KMS-11 (cell line): ENCODE measurements at regions not wholly inside any gene's neighbourhood (a gene's known extent, or its start where the extent isn't known, plus 50 kb on each side); places are given as distances from the start of the nearest gene placed in this dataset.

Experiments used
- H2AFZ ChIP-seq: fragments of 200-600 bp; sonication (generic); 2 replicates; pipeline ENCODE4 v1.6.1; 2016; ENCODE audit warnings: antibody characterized with exemption, mixed run types, low read depth
- H3K27ac ChIP-seq: fragments of 200-600 bp; sonication (generic); 2 replicates; pipeline ENCODE4 v1.6.1; 2016; ENCODE audit warnings: mild to moderate bottlenecking, mixed run types
- H3K27me3 ChIP-seq: fragments of 200-600 bp; sonication (generic); 2 replicates; pipeline ENCODE4 v1.6.1; 2017; ENCODE audit warnings: mild to moderate bottlenecking, low read depth, mixed run types, moderate library complexity; ENCODE audit not compliant: insufficient read depth
- H3K36me3 ChIP-seq: fragments of 200-600 bp; sonication (generic); 2 replicates; pipeline ENCODE4 v1.6.1; 2017; ENCODE audit warnings: mild to moderate bottlenecking, mixed run types; ENCODE audit not compliant: insufficient read depth
- H3K4me1 ChIP-seq: fragments of 200-600 bp; sonication (generic); 2 replicates; pipeline ENCODE4 v1.6.1; 2016; ENCODE audit warnings: mild to moderate bottlenecking, low read depth, mixed run types; ENCODE audit not compliant: poor library complexity, severe bottlenecking
- H3K4me2 ChIP-seq: fragments of 200-600 bp; sonication (generic); 2 replicates; pipeline ENCODE4 v1.7.0; 2016; ENCODE audit warnings: mild to moderate bottlenecking, mixed run types
- H3K4me3 ChIP-seq: fragments of 200-600 bp; sonication (generic); IDR thresholded peaks from 2 replicates; pipeline ENCODE4 v1.6.1; 2017; ENCODE audit warnings: low read depth, low read length, mixed read lengths; ENCODE audit not compliant: insufficient read depth
- H3K79me2 ChIP-seq: fragments of 200-600 bp; sonication (generic); 2 replicates; pipeline ENCODE4 v1.6.1; 2016; ENCODE audit warnings: low read depth, mixed run types; ENCODE audit not compliant: insufficient read depth
- H3K9ac ChIP-seq: fragments of 200-600 bp; sonication (generic); 2 replicates; pipeline ENCODE4 v1.6.1; 2016; ENCODE audit warnings: mild to moderate bottlenecking, mixed run types
- H4K20me1 ChIP-seq: fragments of 200-600 bp; sonication (generic); 2 replicates; pipeline ENCODE4 v1.6.1; 2016; ENCODE audit warnings: mild to moderate bottlenecking, mixed run types; ENCODE audit not compliant: insufficient read depth
- TF ChIP-seq, protein P1 (sequence below): fragments of 200-600 bp; sonication (generic); conservative IDR thresholded peaks from 2 replicates; pipeline ENCODE4 v1.6.1; 2017; ENCODE audit warnings: low read depth, mild to moderate bottlenecking, antibody characterized with exemption, low read length, moderate library complexity, mixed read lengths

DNA sequence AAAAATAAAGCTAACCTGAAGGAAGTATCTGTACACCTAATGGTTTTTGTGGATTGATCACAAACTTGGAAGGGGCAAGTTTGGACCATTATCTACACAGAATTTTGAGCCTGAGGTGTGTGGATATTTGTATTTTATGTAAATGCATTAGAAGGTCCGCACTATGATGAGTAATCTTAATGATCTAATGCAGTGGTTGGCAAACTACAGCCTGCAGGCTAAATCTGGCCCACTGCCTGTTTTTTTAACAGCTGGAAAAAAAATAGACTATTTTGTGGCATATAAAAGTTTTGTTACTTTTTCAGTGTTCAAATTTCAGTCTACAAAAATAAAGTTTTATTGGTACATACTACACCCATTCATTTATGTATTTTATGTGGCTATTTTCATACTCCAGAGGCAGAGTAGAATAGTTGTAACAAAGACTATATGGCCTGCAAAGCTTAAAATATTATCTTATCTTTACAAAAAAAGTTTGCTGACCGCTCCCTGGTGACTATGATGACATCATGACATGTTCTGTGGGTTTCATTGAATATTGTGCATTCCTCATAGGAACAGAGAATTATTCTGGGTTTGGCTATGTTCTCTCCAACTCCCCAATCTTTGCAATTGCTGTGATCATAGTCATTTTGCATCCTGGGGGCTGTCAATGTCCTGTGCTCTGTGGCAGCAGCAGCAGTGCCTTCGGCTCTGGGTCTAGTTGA lies 962.6 kb upstream of the FBXO33 start:
- Histone ChIP-seq H3K4me2 (no peak overlapping the region), H3K9ac (no peak overlapping the region)

DNA sequence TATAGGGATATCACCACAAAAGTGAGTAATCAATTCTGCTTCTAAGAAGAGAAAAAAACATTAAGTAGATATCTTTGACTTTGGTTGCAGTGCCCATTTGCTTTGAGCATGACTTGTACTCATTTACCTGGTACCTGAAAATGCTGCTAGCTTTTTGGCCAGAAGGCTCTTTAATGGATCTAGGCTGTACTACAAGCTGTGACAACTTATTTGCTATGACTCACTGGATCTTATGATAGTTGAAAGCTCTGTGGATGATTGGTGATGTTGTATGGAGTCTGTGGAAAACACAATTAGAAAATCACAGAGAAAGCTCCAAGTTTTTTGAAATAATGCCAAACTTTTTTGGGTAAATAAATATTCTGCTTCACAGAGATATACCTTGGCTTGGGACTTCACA lies 960.9 kb upstream of the FBXO33 start:
- Histone ChIP-seq H3K4me2 (no peak overlapping the region), H3K4me3 (no peak overlapping the region), H3K27me3 (no peaks in the 10 kb centered on the region), H4K20me1 (no peaks in the 10 kb centered on the region), H3K4me1 (no peaks in the 10 kb centered on the region), H3K36me3 (no peaks in the 10 kb centered on the region), H2AFZ (no peak overlapping the region), H3K9ac (no peak overlapping the region), H3K79me2 (no peaks in the 10 kb centered on the region), H3K27ac (no peak overlapping the region)
- TF ChIP-seq, protein P1, sequence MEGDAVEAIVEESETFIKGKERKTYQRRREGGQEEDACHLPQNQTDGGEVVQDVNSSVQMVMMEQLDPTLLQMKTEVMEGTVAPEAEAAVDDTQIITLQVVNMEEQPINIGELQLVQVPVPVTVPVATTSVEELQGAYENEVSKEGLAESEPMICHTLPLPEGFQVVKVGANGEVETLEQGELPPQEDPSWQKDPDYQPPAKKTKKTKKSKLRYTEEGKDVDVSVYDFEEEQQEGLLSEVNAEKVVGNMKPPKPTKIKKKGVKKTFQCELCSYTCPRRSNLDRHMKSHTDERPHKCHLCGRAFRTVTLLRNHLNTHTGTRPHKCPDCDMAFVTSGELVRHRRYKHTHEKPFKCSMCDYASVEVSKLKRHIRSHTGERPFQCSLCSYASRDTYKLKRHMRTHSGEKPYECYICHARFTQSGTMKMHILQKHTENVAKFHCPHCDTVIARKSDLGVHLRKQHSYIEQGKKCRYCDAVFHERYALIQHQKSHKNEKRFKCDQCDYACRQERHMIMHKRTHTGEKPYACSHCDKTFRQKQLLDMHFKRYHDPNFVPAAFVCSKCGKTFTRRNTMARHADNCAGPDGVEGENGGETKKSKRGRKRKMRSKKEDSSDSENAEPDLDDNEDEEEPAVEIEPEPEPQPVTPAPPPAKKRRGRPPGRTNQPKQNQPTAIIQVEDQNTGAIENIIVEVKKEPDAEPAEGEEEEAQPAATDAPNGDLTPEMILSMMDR, result no peak

More for the DNA sequence above, 962.6 kb upstream of the FBXO33 start:
- H2AFZ ChIP-seq, result no peak overlapping the region
- H3K27ac ChIP-seq, result no peak overlapping the region
- no peaks in the 10 kb centered on the region for H4K20me1 ChIP-seq
- H3K36me3 ChIP-seq, result no peaks in the 10 kb centered on the region
- H3K4me1 ChIP-seq, result peaks cover 15% of the 10 kb centered on the region
- no peak overlapping the region for H3K4me3 ChIP-seq
- H3K79me2 ChIP-seq, result no peaks in the 10 kb centered on the region
- H3K27me3 ChIP-seq, result no peaks in the 10 kb centered on the region
- TF ChIP-seq, protein P1, result no peak

DNA sequence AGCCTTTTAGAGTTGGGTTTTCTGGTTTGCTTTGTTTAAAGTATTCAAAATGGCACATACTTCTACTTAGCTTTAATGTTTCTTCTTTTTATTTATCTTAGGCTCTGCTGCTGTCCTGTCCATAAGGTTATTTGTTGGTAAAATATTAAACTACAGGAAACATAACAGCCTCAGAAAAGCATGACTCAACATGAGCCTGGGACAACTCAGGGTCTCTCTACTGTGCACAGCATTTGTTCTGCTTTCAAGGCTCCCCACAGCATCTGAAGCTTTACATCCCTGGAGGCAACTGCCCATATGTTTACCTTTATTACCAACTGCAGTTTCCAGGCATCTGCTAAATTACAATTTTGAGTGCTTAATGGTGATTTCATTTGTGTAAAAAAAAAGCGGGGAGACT lies 954.2 kb upstream of the FBXO33 start:
- Histone ChIP-seq H4K20me1 (no peaks in the 10 kb centered on the region), H3K27ac (no peak overlapping the region), H3K4me1 (no peaks in the 10 kb centered on the region), H3K4me2 (no peak overlapping the region), H3K9ac (no peak overlapping the region), H3K27me3 (no peaks in the 10 kb centered on the region), H3K79me2 (no peaks in the 10 kb centered on the region), H2AFZ (no peak overlapping the region), H3K36me3 (no peaks in the 10 kb centered on the region), H3K4me3 (no peak overlapping the region)
- TF ChIP-seq, protein P1, result no peak

DNA sequence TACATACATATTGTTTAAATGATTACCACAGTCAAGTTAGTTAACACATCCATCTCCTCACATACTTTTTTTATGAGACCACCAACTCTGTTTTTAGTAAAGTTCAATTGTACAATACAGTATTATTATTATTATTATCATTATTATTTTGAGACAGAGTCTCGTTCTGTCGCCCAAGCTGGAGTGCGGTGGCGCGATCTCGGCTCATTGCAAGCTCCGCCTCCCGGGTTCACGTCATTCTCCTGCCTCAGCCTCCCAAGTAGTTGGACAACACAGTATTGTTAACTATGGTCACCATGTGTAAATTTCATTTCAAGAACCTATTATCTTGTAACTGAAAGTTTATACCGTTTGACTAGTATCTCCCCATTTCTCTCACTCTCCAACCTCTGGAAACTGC lies 942.0 kb upstream of the FBXO33 start:
- H3K27me3 ChIP-seq, result no peaks in the 10 kb centered on the region
- no peaks in the 10 kb centered on the region for H3K79me2 ChIP-seq
- H3K9ac ChIP-seq, result no peak overlapping the region
- no peaks in the 10 kb centered on the region for H4K20me1 ChIP-seq
- H3K4me3 ChIP-seq, result no peak overlapping the region
- H3K27ac ChIP-seq, result no peak overlapping the region
- H3K36me3 ChIP-seq, result no peaks in the 10 kb centered on the region
- TF ChIP-seq, protein P1, result no peak
- no peak overlapping the region for H2AFZ ChIP-seq
- H3K4me1 ChIP-seq, result no peaks in the 10 kb centered on the region
- H3K4me2 ChIP-seq, result no peak overlapping the region
